ENCODE measurements at regions not wholly inside any gene's neighbourhood (a gene's known extent, or its start where the extent isn't known, plus 50 kb on each side); places are given as distances from the start of the nearest gene placed in this dataset.
A peak's percentile ranks its signal among the peaks of the same experiment; 100 is the strongest.

- FAIRE-seq, result no peak
These were observed 119.7 kb upstream of the PJA2 start for GRCh38 chr5:109529520-109529919.

DNA sequence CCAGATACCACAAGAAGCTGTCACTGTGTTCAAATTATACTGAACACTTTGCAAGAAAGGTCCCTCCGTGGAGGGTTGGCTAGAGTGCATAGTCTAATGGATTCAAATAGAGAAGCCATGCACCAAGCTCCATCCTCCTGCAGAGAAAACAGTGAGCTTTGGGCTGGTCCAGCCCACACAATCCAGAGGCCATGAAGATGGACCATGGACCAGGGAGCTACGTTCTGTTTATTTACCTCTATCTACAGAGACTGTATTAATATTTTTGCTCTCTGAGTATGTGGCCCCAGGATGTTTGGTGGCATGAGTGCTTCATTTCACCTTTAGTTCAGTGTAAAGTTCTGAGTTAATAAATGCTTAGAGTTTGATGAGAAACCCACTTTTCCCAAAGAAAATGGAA, 114.8 kb upstream of the PJA2 start:
- no peak for FAIRE-seq

GRCh38 chr5:109524026-109524425, 114.3 kb upstream of the PJA2 start:
- FAIRE-seq, result no peak

DNA sequence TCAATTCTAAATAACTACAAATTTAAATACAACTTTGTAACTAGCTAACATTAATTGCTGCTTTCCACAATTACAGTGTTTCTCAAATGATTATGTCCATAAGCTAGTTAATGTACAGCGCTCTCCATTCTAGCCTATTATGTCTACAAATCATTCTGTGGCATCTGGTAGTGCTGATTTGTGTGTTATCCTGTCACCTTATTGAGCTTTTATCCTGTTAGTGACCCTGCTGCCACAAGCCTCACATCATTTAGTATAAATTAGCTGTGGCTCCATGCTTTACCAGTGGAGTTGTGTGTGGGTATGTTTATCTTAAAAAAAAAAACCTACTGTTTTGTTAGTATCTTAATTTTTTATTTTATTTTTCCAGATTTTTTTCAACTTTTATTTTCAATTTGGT, 112.6 kb upstream of the PJA2 start:
- no peak for FAIRE-seq

DNA sequence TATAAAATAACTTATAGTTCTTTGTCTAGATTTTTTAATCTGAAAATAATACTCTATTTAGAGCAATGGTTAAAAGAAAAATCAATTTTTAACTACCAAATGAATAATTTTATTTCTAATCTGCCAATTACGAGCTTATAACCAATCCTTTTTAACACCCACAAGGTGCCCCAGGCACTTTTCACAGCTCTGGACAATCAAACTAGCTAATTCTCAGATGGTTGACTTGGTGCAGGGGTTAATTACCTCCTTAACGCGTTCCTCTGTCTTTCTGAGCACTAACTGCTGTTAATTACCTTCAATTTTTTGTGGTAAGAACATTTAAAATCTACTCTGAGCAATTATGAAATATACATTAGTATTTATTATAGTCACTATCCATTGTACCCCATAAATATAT, 109.6 kb upstream of the PJA2 start:
- FAIRE-seq, result no peak

GRCh38 chr5:109516390-109516789, 106.6 kb upstream of the PJA2 start:
- no peak for FAIRE-seq

GRCh38 chr5:109511980-109512734, 102.4 kb upstream of the PJA2 start:
- FAIRE-seq, result no peak

- no peak for FAIRE-seq
These were observed 96.8 kb upstream of the PJA2 start for GRCh38 chr5:109506556-109506955.

- no peak for FAIRE-seq
These were observed 86.3 kb upstream of the PJA2 start for GRCh38 chr5:109496112-109496511.

GRCh38 chr5:109487753-109488420, 78.1 kb upstream of the PJA2 start:
- no peak for FAIRE-seq

- FAIRE-seq, result no peak
These were observed 76.5 kb upstream of the PJA2 start for GRCh38 chr5:109486200-109486804.

DNA sequence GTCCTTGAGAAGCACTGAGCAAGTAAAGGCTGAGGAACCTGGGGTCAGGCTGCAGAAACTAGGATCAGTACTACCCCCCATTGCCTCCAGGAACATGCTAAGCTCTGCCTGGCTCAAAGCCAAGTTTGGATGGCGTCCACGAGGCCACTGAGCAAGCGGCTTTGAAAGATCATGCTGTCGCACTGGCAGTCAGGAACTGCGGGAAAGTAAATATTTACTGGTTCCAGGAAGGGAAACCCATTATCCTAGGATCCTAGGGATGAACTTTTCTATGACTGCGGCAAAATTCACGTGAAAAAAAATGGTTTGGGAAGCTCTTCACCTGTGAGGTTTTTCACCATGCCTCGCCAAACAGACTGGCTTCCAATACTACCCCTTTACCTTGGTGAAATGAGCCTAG, 75.3 kb upstream of the PJA2 start:
- no peak for FAIRE-seq

- FAIRE-seq, result no peak
These were observed 74.8 kb upstream of the PJA2 start for GRCh38 chr5:109484597-109484996.

- no peak for FAIRE-seq
These were observed 73.7 kb upstream of the PJA2 start for GRCh38 chr5:109483395-109483971.

DNA sequence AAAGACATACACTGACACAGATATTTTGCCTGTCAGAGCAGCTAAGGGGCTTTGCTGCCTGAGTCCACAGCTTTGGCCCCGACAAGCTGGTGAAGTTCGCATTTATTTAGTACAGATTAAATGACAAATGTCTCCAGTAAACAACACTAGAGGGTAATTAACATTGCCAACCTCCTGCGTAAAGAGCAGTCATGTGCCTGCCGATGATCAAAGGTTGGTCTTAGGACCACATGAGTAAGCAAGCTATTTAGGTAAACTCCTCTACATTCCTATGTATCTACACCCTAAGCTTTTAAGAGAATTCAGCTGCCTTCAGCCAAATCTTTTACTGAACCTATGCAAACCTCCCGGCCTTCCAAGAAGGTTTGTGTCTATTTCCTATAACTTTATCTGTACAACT, 73.0 kb upstream of the PJA2 start:
- no peak for FAIRE-seq

DNA sequence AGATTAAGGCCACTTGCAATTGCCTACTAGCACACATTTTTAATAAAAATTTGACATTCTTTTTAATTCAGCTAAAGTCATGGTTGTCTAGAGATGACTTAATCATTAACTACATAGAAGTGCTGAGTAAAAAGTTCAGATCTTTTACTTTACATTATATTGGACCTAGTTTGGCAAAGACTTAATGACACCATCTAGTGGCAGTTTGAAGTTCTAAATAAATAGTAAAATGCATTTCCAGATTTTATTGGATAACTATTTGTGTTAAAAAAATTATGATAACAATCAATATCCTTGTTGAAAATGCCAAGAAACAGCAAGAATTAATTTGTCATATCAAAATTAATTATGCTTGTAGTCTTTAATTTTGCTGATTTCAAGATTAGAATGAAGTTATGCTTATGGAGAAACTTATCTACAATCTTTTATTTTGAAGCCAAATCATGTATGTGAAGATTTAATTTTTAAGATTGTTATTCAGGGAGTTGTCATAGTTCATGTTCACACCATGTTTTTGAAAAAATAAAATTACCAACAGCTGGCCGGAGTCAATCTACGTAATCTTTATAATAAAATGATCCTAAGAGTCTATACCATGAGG, 69.6 kb upstream of the PJA2 start:
- FAIRE-seq, result peak; percentile 98

DNA sequence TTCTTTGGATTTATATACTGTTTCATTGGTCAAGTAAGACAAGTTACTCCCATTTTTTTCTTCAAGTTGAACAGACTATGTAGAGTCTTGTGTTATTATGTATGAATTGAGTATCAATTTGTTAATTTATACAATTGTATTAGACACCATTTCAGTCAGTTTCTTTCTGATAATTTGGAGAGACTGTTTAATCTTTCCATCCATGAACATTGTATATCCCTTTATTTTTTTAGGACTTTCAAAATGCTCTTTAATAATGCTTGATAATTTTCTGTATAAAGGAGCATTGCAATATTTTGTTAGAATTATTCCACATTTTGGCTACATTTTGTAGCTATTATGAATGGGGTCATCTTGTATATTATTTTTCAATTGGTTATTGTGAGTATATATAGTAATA, 69.1 kb upstream of the PJA2 start:
- no peak for FAIRE-seq

DNA sequence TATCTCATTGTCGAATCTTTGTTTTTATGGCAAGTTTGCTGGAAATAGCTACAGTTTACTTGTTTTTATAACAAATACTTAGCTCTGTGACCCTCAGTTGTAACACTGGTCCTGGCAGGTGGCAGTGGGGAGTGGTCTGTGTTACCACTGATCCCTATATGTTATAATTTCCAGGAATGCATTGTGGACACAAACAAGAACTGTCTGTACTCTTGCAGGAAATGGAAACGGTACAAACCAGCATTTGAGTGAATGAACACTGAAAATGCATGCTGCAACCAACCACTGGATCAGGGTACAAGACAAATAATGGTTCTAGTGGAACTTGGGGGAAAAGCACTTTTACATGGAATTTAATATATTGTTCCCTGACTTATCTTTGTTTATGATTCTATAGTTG, 66.5 kb upstream of the PJA2 start:
- FAIRE-seq, result no peak

DNA sequence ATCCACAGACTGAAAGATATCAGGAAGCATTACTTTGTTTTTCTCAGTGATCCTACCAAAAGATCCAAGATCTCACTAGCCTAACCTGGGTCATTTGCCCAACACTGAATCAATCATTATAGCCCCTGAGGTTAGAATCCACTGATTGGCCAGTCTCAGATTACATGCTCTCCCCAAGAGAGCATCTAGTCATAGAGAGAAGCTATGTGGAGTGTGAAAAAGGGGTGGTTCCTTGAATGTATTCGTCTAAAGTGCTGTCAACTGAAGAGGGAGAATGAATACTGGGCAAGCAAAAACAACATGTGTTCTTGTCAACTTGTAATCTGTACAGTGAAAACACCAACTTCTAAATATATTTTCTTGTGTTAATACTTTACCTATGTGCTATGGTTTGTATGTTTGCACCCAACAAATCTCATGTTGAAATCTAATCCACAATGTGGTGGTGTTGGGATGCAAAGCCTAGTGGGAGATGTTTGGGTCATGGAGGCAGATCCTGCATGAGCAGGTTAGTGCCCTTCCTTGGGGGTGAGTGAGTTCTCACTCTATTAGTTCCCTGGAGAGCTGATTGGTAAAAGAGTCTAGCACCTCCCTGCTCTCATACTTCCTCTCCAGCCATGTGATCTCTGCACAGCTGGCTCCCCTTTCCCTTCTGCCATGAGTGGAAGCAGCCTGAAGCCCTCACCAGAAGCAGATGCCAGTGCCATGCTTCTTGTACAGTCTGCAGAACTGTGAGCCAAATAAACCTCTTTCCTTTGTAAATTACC, 60.3 kb upstream of the PJA2 start:
- FAIRE-seq, result no peak

- no peak for FAIRE-seq
These were observed 59.1 kb upstream of the PJA2 start for GRCh38 chr5:109468737-109469420.

GRCh38 chr5:109468288-109468676, 58.5 kb upstream of the PJA2 start:
- FAIRE-seq, result no peak

GRCh38 chr5:109467058-109467457, 57.3 kb upstream of the PJA2 start:
- FAIRE-seq, result no peak

Measured in A204.1 (cell line).